HepG2 (cell line): ENCODE measurements at regions not wholly inside any gene's neighbourhood (a gene's known extent, or its start where the extent isn't known, plus 50 kb on each side); places are given as distances from the start of the nearest gene placed in this dataset.

Source experiments
- AKAP8 ChIP-seq: sonication (generic); formaldehyde crosslinking; IDR thresholded peaks from 2 replicates; pipeline ENCODE4 v1.5.1; 2020; ENCODE audit warnings: mild to moderate bottlenecking, missing genetic modification reagents
- GATA4 ChIP-seq: sonication (generic); IDR thresholded peaks from 2 replicates; pipeline ENCODE4 v1.6.1; 2016; ENCODE audit warnings: antibody characterized with exemption, low read depth, borderline replicate concordance
- ISL2 ChIP-seq: sonication (generic); formaldehyde crosslinking; IDR thresholded peaks from 2 replicates; pipeline ENCODE4 v1.5.0; 2020; ENCODE audit warnings: missing genetic modification reagents
- KLF13 ChIP-seq: sonication (generic); formaldehyde crosslinking; IDR thresholded peaks from 2 replicates; pipeline ENCODE4 v1.4.0; 2020; ENCODE audit warnings: mild to moderate bottlenecking, missing genetic modification reagents
- POLR2AphosphoS5 ChIP-seq: IDR thresholded peaks from 2 replicates; pipeline ENCODE4 v1.6.1; 2012; ENCODE audit warnings: low read depth, low read length
- SAP130 ChIP-seq: IDR thresholded peaks from 2 replicates; pipeline ENCODE4 v1.6.1; 2016; ENCODE audit warnings: low read depth
- SRF ChIP-seq: IDR thresholded peaks from 2 replicates; pipeline ENCODE4 v1.6.1; 2011; ENCODE audit warnings: mild to moderate bottlenecking, low read depth, low read length, moderate library complexity
- ZBTB8A ChIP-seq: sonication (generic); formaldehyde crosslinking; IDR thresholded peaks from 2 replicates; pipeline ENCODE4 v1.4.0; 2020; ENCODE audit warnings: mild to moderate bottlenecking, low read depth, missing genetic modification reagents, borderline replicate concordance
- ZFX ChIP-seq: sonication (generic); formaldehyde crosslinking; IDR thresholded peaks from 2 replicates; pipeline ENCODE4 v1.4.0; 2020; ENCODE audit warnings: mild to moderate bottlenecking, low read depth, missing genetic modification reagents, moderate library complexity
- ZNF205 ChIP-seq: IDR thresholded peaks from 2 replicates; pipeline ENCODE4 v1.6.1; 2018; ENCODE audit warnings: missing biosample characterization, missing genetic modification reagents
- ZNF619 ChIP-seq: sonication (generic); formaldehyde crosslinking; IDR thresholded peaks from 2 replicates; pipeline ENCODE4 v1.4.0; 2020; ENCODE audit warnings: mild to moderate bottlenecking, missing genetic modification reagents
- ZNF746 ChIP-seq: sonication (generic); formaldehyde crosslinking; IDR thresholded peaks from 2 replicates; pipeline ENCODE4 v1.8.0; 2022; ENCODE audit warnings: mild to moderate bottlenecking, missing genetic modification reagents
- TF ChIP-seq, protein P1 (sequence below): sonication (generic); formaldehyde crosslinking; IDR thresholded peaks from 2 replicates; pipeline ENCODE4 v1.5.0; 2020; ENCODE audit warnings: mild to moderate bottlenecking, missing genetic modification reagents, moderate library complexity
- TF ChIP-seq, protein P2 (sequence below): sonication (generic); formaldehyde crosslinking; IDR thresholded peaks from 2 replicates; pipeline ENCODE4 v1.4.0; 2020; ENCODE audit warnings: mild to moderate bottlenecking, missing genetic modification reagents
- TF ChIP-seq, protein P3 (sequence below): IDR thresholded peaks from 2 replicates; pipeline ENCODE4 v1.6.1; 2018; ENCODE audit warnings: missing genetic modification reagents, mild to moderate bottlenecking, missing compliant biosample characterization
- TF ChIP-seq, protein P4 (sequence below): sonication (generic); formaldehyde crosslinking; IDR thresholded peaks from 2 replicates; pipeline ENCODE4 v1.4.0; 2020; ENCODE audit warnings: missing genetic modification reagents, borderline replicate concordance
- TF ChIP-seq, protein P5 (sequence below): sonication (generic); formaldehyde crosslinking; IDR thresholded peaks from 2 replicates; pipeline ENCODE4 v1.4.0; 2020; ENCODE audit warnings: mild to moderate bottlenecking, missing genetic modification reagents
- TF ChIP-seq, protein P6 (sequence below): sonication (generic); formaldehyde crosslinking; IDR thresholded peaks from 2 replicates; pipeline ENCODE4 v1.8.1; 2022; ENCODE audit warnings: mild to moderate bottlenecking, missing genetic modification reagents

DNA sequence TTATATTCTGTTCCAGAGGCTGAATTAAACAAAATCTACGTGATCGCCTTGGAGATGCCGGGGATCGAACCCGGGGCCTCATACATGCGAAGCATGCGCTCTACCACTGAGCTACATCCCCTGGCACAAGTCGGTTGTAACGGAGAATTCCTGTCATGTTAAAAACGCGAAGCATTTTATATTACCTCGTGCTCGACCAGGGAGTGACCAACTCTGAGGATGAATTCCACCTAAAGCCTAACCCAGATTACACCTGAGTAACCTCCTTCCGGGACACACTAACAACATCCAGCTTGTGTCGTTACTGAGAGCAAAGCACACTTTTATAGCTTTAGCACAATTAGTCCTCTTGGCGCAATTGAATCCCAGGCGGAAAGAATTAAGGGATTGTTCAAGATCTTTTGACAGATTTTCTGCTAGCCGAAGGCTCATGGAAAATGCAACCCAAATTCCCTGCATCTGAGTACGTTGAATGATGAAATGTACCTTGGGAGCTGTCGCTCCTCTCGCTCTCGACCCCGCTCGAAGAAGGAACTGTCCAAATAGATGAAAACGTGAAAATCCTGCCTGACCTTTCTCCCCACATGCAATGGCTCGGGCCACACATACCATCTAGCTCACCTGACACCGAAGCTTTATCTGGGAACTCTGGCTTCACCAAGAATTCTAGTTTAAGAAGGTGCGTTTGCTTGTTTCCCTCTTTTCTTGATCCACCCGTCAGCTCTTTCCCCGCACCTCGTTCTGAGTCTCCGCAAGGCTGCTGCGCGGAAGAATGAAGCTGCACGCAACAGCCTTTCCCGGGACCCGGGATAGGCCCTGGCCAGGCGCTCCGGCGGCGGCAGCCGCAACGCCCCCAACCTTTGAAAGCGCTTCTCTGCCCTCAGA lies 148.3 kb downstream of the GPX5 start (continued):
- TF ChIP-seq, protein P1, sequence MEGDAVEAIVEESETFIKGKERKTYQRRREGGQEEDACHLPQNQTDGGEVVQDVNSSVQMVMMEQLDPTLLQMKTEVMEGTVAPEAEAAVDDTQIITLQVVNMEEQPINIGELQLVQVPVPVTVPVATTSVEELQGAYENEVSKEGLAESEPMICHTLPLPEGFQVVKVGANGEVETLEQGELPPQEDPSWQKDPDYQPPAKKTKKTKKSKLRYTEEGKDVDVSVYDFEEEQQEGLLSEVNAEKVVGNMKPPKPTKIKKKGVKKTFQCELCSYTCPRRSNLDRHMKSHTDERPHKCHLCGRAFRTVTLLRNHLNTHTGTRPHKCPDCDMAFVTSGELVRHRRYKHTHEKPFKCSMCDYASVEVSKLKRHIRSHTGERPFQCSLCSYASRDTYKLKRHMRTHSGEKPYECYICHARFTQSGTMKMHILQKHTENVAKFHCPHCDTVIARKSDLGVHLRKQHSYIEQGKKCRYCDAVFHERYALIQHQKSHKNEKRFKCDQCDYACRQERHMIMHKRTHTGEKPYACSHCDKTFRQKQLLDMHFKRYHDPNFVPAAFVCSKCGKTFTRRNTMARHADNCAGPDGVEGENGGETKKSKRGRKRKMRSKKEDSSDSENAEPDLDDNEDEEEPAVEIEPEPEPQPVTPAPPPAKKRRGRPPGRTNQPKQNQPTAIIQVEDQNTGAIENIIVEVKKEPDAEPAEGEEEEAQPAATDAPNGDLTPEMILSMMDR (CRISPR knock-in tag) = no peak
- TF ChIP-seq ZNF205 (CRISPR knock-in tag) (0 out of 2 replicates have a peak, but pooled peaks have one; percentile 20), ZFX (CRISPR knock-in tag) (peak; percentile 35), ISL2 (CRISPR knock-in tag) (peak; percentile 41; the same call in 1 of the 2 replicates), AKAP8 (CRISPR knock-in tag) (no peak), POLR2AphosphoS5 (no peak), SRF (no peak), ZNF619 (CRISPR knock-in tag) (no peak), SAP130 (CRISPR knock-in tag) (peak; percentile 26; the same call in 1 of the 2 replicates), ZNF746 (CRISPR knock-in tag) (no peak), ZBTB8A (CRISPR knock-in tag) (no peak), GATA4 (no peak), KLF13 (no peak)
- TF ChIP-seq, protein P2, sequence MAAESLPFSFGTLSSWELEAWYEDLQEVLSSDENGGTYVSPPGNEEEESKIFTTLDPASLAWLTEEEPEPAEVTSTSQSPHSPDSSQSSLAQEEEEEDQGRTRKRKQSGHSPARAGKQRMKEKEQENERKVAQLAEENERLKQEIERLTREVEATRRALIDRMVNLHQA (CRISPR knock-in tag) = no peak
- TF ChIP-seq, protein P3, sequence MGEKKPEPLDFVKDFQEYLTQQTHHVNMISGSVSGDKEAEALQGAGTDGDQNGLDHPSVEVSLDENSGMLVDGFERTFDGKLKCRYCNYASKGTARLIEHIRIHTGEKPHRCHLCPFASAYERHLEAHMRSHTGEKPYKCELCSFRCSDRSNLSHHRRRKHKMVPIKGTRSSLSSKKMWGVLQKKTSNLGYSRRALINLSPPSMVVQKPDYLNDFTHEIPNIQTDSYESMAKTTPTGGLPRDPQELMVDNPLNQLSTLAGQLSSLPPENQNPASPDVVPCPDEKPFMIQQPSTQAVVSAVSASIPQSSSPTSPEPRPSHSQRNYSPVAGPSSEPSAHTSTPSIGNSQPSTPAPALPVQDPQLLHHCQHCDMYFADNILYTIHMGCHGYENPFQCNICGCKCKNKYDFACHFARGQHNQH (CRISPR knock-in tag) = 0 out of 2 replicates have a peak, but pooled peaks have one; percentile 16
- TF ChIP-seq, protein P4, sequence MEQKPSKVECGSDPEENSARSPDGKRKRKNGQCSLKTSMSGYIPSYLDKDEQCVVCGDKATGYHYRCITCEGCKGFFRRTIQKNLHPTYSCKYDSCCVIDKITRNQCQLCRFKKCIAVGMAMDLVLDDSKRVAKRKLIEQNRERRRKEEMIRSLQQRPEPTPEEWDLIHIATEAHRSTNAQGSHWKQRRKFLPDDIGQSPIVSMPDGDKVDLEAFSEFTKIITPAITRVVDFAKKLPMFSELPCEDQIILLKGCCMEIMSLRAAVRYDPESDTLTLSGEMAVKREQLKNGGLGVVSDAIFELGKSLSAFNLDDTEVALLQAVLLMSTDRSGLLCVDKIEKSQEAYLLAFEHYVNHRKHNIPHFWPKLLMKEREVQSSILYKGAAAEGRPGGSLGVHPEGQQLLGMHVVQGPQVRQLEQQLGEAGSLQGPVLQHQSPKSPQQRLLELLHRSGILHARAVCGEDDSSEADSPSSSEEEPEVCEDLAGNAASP (CRISPR knock-in tag) = peak; percentile 20; the same call in 1 of the 2 replicates
- TF ChIP-seq, protein P5, sequence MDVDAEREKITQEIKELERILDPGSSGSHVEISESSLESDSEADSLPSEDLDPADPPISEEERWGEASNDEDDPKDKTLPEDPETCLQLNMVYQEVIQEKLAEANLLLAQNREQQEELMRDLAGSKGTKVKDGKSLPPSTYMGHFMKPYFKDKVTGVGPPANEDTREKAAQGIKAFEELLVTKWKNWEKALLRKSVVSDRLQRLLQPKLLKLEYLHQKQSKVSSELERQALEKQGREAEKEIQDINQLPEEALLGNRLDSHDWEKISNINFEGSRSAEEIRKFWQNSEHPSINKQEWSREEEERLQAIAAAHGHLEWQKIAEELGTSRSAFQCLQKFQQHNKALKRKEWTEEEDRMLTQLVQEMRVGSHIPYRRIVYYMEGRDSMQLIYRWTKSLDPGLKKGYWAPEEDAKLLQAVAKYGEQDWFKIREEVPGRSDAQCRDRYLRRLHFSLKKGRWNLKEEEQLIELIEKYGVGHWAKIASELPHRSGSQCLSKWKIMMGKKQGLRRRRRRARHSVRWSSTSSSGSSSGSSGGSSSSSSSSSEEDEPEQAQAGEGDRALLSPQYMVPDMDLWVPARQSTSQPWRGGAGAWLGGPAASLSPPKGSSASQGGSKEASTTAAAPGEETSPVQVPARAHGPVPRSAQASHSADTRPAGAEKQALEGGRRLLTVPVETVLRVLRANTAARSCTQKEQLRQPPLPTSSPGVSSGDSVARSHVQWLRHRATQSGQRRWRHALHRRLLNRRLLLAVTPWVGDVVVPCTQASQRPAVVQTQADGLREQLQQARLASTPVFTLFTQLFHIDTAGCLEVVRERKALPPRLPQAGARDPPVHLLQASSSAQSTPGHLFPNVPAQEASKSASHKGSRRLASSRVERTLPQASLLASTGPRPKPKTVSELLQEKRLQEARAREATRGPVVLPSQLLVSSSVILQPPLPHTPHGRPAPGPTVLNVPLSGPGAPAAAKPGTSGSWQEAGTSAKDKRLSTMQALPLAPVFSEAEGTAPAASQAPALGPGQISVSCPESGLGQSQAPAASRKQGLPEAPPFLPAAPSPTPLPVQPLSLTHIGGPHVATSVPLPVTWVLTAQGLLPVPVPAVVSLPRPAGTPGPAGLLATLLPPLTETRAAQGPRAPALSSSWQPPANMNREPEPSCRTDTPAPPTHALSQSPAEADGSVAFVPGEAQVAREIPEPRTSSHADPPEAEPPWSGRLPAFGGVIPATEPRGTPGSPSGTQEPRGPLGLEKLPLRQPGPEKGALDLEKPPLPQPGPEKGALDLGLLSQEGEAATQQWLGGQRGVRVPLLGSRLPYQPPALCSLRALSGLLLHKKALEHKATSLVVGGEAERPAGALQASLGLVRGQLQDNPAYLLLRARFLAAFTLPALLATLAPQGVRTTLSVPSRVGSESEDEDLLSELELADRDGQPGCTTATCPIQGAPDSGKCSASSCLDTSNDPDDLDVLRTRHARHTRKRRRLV (CRISPR knock-in tag) = no peak
- TF ChIP-seq, protein P6, sequence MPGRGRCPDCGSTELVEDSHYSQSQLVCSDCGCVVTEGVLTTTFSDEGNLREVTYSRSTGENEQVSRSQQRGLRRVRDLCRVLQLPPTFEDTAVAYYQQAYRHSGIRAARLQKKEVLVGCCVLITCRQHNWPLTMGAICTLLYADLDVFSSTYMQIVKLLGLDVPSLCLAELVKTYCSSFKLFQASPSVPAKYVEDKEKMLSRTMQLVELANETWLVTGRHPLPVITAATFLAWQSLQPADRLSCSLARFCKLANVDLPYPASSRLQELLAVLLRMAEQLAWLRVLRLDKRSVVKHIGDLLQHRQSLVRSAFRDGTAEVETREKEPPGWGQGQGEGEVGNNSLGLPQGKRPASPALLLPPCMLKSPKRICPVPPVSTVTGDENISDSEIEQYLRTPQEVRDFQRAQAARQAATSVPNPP (CRISPR knock-in tag) = no peak
